Rectal smooth muscle tissue (tissue), 1 donor: ENCODE measurements at regions not wholly inside any gene's neighbourhood (a gene's known extent, or its start where the extent isn't known, plus 50 kb on each side); places are given as distances from the start of the nearest gene placed in this dataset.

Experiments used
- H3K27ac ChIP-seq: one replicate; pipeline ENCODE4 v1.7.0; 2013; ENCODE audit warnings: low read depth, low read length, inconsistent platforms
- H3K27me3 ChIP-seq: one replicate; pipeline ENCODE4 v1.7.0; 2013; ENCODE audit warnings: low read length; ENCODE audit not compliant: control insufficient read depth, insufficient read depth
- H3K36me3 ChIP-seq: one replicate; pipeline ENCODE4 v1.7.0; 2013; ENCODE audit warnings: low read length; ENCODE audit not compliant: control insufficient read depth, insufficient read depth
- H3K4me1 ChIP-seq: one replicate; pipeline ENCODE4 v1.7.0; 2013; ENCODE audit warnings: low read length; ENCODE audit not compliant: control insufficient read depth, insufficient read depth
- H3K4me3 ChIP-seq: one replicate; pipeline ENCODE4 v1.7.0; 2013; ENCODE audit warnings: low read length
- H3K9ac ChIP-seq: one replicate; pipeline ENCODE4 v1.7.0; 2013; ENCODE audit warnings: low read length

DNA sequence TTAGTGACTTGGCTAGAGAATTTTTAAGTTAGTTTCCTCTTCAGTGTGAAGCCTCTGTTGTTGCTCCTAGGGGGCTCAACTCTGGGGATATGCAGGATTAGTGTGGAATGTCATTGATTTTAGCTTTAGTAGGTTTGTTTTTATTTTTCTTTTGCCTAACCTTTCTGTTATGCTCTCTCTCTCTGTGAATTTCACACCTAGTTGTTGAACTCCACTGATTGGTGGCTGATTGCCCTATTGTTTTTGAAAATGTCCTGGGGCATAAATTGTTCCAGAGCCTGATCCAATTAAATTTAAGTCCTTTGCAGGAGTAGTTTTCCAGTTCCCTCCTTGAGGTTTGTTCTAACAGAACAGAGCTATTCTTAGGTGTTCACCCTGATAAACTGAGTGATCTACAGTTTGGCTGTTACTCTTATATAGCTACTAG lies 393.3 kb upstream of the CTSO start:
- no peaks in the 10 kb centered on the region for H3K4me1 ChIP-seq
- H3K36me3 ChIP-seq = no peaks in the 10 kb centered on the region
- H3K27me3 ChIP-seq = no peaks in the 10 kb centered on the region
- H3K9ac ChIP-seq = no peak overlapping the region
- H3K4me3 ChIP-seq = no peak overlapping the region
- H3K27ac ChIP-seq = no peak overlapping the region

- H3K36me3 ChIP-seq = no peaks in the 10 kb centered on the region
- no peak overlapping the region for H3K4me3 ChIP-seq
- no peak overlapping the region for H3K27ac ChIP-seq
- H3K4me1 ChIP-seq = no peaks in the 10 kb centered on the region
- H3K9ac ChIP-seq = no peak overlapping the region
- H3K27me3 ChIP-seq = no peaks in the 10 kb centered on the region
Measured at GRCh38 chr4:156344397-156344796, 390.7 kb upstream of the CTSO start.

GRCh38 chr4:156336511-156336910 lies 382.8 kb upstream of the CTSO start:
- H3K27ac ChIP-seq = no peak overlapping the region
- H3K36me3 ChIP-seq = no peaks in the 10 kb centered on the region
- H3K9ac ChIP-seq = no peak overlapping the region
- H3K4me1 ChIP-seq = no peaks in the 10 kb centered on the region
- H3K4me3 ChIP-seq = no peak overlapping the region
- no peaks in the 10 kb centered on the region for H3K27me3 ChIP-seq

DNA sequence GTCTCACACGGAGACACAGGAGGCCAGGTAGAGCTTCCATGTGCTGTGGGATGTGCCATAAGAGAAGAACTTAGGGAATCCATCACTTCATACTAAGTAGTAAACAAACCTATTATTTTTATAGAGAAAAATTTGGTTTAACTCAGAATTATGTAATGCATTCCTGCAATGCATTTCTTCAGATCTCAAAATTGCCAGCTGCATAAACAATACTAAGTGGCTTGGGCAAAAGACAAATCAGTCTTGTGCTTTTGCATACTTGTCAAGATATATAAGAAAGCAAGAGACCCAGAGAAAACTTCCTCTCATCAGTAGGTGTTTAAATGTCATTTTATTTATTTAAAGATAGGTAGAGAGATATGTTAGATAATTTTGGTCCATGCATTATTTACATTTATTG lies 382.1 kb upstream of the CTSO start:
- H3K9ac ChIP-seq = no peak overlapping the region
- H3K4me3 ChIP-seq = no peak overlapping the region
- H3K36me3 ChIP-seq = no peaks in the 10 kb centered on the region
- no peak overlapping the region for H3K27ac ChIP-seq
- no peaks in the 10 kb centered on the region for H3K4me1 ChIP-seq
- H3K27me3 ChIP-seq = no peaks in the 10 kb centered on the region

GRCh38 chr4:156330436-156331031 lies 376.9 kb upstream of the CTSO start:
- H3K27ac ChIP-seq = no peak overlapping the region
- no peaks in the 10 kb centered on the region for H3K36me3 ChIP-seq
- no peak overlapping the region for H3K4me3 ChIP-seq

DNA sequence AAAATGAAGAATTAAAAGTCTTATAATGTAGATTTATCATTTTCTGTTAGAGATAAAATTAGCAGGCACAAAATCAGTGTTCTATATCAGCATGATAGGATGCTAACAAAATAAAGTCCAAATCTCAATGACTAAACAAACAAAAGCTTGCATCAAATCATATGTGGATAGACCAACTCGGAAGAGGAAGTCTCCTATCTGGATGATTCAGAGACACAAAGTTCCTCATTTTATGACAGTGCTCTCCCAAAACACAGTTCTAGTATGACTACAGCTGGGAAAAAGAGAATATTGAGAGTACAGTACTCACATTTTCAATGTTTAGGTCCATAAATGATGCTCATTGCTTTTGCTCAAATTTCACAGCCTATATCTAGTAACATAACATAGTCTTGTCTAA lies 376.1 kb upstream of the CTSO start:
- Histone ChIP-seq H3K9ac (no peak overlapping the region), H3K4me1 (no peaks in the 10 kb centered on the region), H3K36me3 (no peaks in the 10 kb centered on the region), H3K27ac (no peak overlapping the region), H3K4me3 (no peak overlapping the region), H3K27me3 (no peaks in the 10 kb centered on the region)

More at GRCh38 chr4:156330436-156331031, 376.9 kb upstream of the CTSO start:
- H3K27me3 ChIP-seq = no peaks in the 10 kb centered on the region
- H3K4me1 ChIP-seq = no peaks in the 10 kb centered on the region
- H3K9ac ChIP-seq = no peak overlapping the region

DNA sequence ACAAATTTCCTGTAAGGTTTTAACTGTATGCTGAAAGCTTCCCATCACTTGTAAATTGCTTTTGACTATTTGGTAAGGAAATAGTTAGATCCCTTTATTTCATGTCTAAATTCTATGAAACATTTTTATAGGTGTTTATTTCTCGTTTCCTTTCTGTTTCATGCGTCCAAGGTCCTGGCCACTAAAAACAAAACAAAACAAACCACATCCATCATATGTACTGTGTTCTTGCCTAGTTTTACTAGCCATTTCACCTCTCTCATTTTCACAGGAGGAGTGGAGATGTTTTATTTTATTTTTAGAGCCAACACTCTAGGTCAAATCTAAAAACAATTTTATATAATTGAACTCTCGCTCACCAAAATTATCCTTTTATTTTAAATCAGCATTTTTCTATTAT lies 375.2 kb upstream of the CTSO start:
- no peak overlapping the region for H3K27ac ChIP-seq
- H3K27me3 ChIP-seq = no peaks in the 10 kb centered on the region
- H3K4me1 ChIP-seq = no peaks in the 10 kb centered on the region
- H3K36me3 ChIP-seq = no peaks in the 10 kb centered on the region
- H3K9ac ChIP-seq = no peak overlapping the region
- no peak overlapping the region for H3K4me3 ChIP-seq

DNA sequence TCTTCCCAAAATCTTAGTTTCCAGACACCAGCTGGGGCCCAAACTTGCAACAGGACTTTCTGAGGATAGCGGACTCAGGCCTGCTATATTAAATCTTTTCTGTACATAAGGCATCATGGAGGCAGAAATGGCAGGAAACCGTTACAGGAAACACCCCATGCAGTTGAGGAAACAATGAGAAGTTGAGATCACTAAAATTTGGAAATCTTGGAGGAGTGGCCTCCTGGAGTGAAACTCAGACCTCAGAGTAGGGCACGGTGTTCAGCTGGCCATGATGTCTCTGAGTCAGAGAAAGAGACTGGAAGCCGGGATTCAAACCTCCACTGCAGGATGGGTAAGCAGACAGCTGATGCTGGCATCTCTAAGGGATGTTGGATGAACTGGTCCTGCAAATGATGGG lies 372.6 kb upstream of the CTSO start:
- H3K9ac ChIP-seq = no peak overlapping the region
- H3K27me3 ChIP-seq = no peaks in the 10 kb centered on the region
- H3K36me3 ChIP-seq = no peaks in the 10 kb centered on the region
- H3K4me1 ChIP-seq = no peaks in the 10 kb centered on the region
- no peak overlapping the region for H3K4me3 ChIP-seq
- H3K27ac ChIP-seq = no peak overlapping the region

DNA sequence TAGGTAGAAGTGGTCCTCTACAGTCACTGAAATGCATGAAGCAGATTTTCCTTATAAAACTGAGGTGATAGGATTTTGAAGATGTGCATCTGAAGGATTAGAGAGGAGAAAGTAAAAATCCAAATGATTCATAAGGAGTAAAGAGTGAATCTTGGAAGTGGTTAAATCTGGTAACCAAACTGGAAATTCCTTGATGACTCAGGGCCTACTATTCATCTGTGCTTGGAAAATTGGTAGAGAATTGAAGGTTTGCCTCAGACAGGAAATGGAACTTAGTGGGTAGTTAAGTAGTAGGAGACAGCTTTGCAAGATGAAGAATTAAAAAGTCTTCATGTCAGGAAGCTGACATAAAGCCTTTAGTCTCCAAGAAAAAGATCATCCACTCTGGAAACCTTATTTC lies 368.9 kb upstream of the CTSO start:
- H3K36me3 ChIP-seq = no peaks in the 10 kb centered on the region
- H3K4me3 ChIP-seq = no peak overlapping the region
- H3K9ac ChIP-seq = no peak overlapping the region
- H3K27me3 ChIP-seq = no peaks in the 10 kb centered on the region
- H3K27ac ChIP-seq = no peak overlapping the region
- no peaks in the 10 kb centered on the region for H3K4me1 ChIP-seq

DNA sequence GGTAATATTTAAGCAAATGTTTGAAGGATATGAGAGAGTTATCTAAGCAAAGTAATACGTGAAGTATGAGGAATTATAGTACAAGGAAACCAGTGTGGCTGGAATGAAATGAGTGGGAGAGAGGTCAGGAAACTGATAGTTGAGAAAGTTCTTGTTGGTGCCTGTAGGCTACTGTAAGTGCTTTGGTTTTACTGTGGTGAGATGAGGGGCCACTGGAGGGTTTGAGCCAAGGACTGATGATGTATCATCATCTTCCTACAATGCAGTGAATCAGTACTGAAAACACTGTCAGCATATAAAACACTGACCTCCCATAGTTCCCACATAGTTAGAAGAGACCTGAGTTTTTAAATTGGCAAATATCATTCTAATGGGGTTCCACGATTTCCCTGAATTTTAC lies 367.5 kb upstream of the CTSO start:
- Histone ChIP-seq H3K4me1 (no peaks in the 10 kb centered on the region), H3K27me3 (no peaks in the 10 kb centered on the region), H3K4me3 (no peak overlapping the region), H3K27ac (no peak overlapping the region), H3K9ac (no peak overlapping the region), H3K36me3 (no peaks in the 10 kb centered on the region)

DNA sequence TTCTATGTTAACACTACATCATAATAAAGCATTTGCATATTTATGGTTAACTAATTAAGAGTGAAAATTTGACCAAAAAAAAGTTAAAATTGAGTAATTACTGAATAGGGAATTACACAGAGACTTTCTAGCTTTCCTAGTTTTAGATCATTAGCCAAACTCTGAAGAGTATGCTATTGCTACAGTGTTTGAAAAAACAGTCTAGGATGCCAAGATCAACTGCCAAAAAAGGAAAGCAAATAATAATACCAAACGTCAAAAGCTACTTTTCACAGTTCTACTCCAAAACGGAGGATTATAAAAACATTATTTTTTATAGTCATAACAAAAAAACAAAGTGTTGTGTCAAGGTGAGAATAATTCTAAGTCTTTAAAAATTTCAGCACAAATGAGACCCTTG lies 359.8 kb upstream of the CTSO start:
- H3K9ac ChIP-seq = no peak overlapping the region
- no peaks in the 10 kb centered on the region for H3K36me3 ChIP-seq
- H3K4me3 ChIP-seq = no peak overlapping the region
- H3K27me3 ChIP-seq = no peaks in the 10 kb centered on the region
- no peak overlapping the region for H3K27ac ChIP-seq
- peaks cover 7% of the 10 kb centered on the region for H3K4me1 ChIP-seq

GRCh38 chr4:156312261-156312847 lies 358.7 kb upstream of the CTSO start:
- Histone ChIP-seq H3K27me3 (no peaks in the 10 kb centered on the region), H3K4me3 (no peak overlapping the region), H3K36me3 (no peaks in the 10 kb centered on the region), H3K4me1 (peaks cover 8% of the 10 kb centered on the region), H3K27ac (no peak overlapping the region), H3K9ac (no peak overlapping the region)

GRCh38 chr4:156309031-156309430 lies 355.4 kb upstream of the CTSO start:
- no peak overlapping the region for H3K9ac ChIP-seq
- no peaks in the 10 kb centered on the region for H3K27me3 ChIP-seq
- no peak overlapping the region for H3K4me3 ChIP-seq
- H3K4me1 ChIP-seq = peaks cover 15% of the 10 kb centered on the region
- no peak overlapping the region for H3K27ac ChIP-seq
- no peaks in the 10 kb centered on the region for H3K36me3 ChIP-seq
